Aorta (tissue), 5 donors: ENCODE measurements at regions not wholly inside any gene's neighbourhood (a gene's known extent, or its start where the extent isn't known, plus 50 kb on each side); places are given as distances from the start of the nearest gene placed in this dataset.

ENCODE experiments used
- ATAC-seq: fragments of 200-7000 bp; cut with Tn5 transposase; one replicate; pipeline ENCODE4 v1.9.1; 2022; ENCODE audit warnings: moderate library complexity; ENCODE audit not compliant: low FRiP score
- DNase-seq, 2 donors: peaks; one replicate each; pipeline ENCODE4 v3.0.0-alpha.2; 2020
- H3K27ac ChIP-seq, 2 donors: one replicate each; pipeline ENCODE4 v1.5.1; 2013; ENCODE audit warnings: low read length in 2 of 2, mild to moderate bottlenecking in 2 of 2, moderate library complexity in 2 of 2, control low read depth in 1 of 2, inconsistent platforms in 1 of 2, low read depth in 1 of 2
- H3K27me3 ChIP-seq, 2 donors: one replicate each; pipeline ENCODE4 v1.6.1; 2013; ENCODE audit warnings: control low read depth in 1 of 2, low read length in 1 of 2, mild to moderate bottlenecking in 1 of 2, moderate library complexity in 1 of 2; ENCODE audit not compliant: insufficient read depth in 2 of 2, control insufficient read depth in 1 of 2
- H3K36me3 ChIP-seq, 2 donors: one replicate each; pipeline ENCODE4 v1.6.1; 2013; ENCODE audit warnings: control low read depth in 1 of 2, low read length in 1 of 2, mild to moderate bottlenecking in 1 of 2; ENCODE audit not compliant: insufficient read depth in 2 of 2, control insufficient read depth in 1 of 2
- H3K4me1 ChIP-seq, 2 donors: one replicate each; pipeline ENCODE4 v1.6.1; 2013; ENCODE audit warnings: low read length in 2 of 2, control low read depth in 1 of 2, mild to moderate bottlenecking in 1 of 2, moderate library complexity in 1 of 2; ENCODE audit not compliant: insufficient read depth in 2 of 2, control insufficient read depth in 1 of 2
- H3K4me3 ChIP-seq, 2 donors: one replicate each; pipeline ENCODE4 v1.5.1; 2013; ENCODE audit warnings: low read length in 2 of 2, control low read depth in 1 of 2, mild to moderate bottlenecking in 1 of 2
- H3K9me3 ChIP-seq: one replicate; pipeline ENCODE4 v1.6.1; 2013; ENCODE audit warnings: mild to moderate bottlenecking, low read length; ENCODE audit not compliant: control insufficient read depth
- WGBS, 2 donors: extraction: QIAGEN DNeasy Blood & Tissue Kit; methylation state at CpG; one replicate each; pipeline ENCODE4 v1.1.7; 2013; 5-methylcytosine and 5-hydroxymethylcytosine counted together
- intact Hi-C, 2 donors: fragments of 100-400 bp; cut with DNase I; formaldehyde crosslinking; loops; one replicate each; pipeline versions ENCODE4 v1.14.2 to v1.15.0; 2022
- donor health status: healthy with polysubstance abuse.
- donor health status: Bipolar disorder and iron deficiency.
- donor health status: DM: no; HTN: no; CAD: no.
- donor health status: DM: no; HTN: no; CAD: no.
- donor health status: DM: yes; HTN: yes; CAD: no.

DNA sequence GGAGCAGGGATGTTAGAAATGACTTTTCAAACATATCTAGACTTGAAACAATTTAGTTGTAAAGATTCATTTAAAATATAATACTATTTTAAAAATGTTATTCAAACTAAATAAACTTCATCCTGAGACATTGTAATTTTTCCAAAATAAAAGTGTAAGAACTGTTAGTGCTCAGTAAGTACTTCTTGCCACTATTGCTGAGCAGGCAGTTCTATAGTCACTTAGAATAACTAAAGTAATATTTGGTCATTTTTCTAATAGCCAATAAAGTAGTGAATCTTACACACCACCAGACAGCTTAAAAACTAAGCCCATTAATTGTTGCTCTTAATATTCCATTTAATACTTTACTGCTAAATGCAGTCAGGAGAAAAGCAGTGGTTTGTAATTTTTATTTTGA, 1120.0 kb upstream of the CDH10 start:
- DNase-seq (no peak), ATAC-seq (no peak)
- Histone ChIP-seq H3K4me1 (no peaks in the 10 kb centered on the region), H3K4me3 (no peak overlapping the region), H3K36me3 (no peaks in the 10 kb centered on the region), H3K9me3 (no peaks in the 10 kb centered on the region), H3K27ac (no peak overlapping the region), H3K27me3 (no peaks in the 10 kb centered on the region)
- intact Hi-C loops: no loop called here

DNA sequence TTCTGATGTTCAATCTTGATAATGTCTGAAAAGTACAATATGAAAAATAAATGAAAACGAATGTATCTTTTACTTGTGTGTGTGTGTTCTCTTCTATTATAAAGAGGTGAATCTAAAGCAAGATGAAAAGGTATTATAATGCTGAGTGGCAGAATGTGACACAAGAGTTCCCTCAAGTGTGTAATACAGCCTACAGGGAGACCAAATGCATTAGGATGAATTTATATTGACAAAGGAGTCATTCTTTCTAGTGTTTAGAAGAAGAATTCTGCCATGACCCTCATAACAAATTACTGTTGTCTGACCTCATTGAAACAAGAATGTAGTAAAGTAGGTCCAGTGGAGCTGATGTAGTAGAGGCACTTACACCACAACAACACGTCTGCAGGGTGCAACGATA, 1119.0 kb upstream of the CDH10 start:
- DNase-seq (no peak), ATAC-seq (no peak)
- Histone ChIP-seq H3K4me1 (peaks cover 0 to 2% of the 10 kb centered on the region in 2 donors), H3K36me3 (no peaks in the 10 kb centered on the region), H3K27me3 (no peaks in the 10 kb centered on the region), H3K9me3 (no peaks in the 10 kb centered on the region), H3K27ac (no peak overlapping the region), H3K4me3 (no peak overlapping the region)
- WGBS, 2 donors: 27 to 43% methylated on average over 3 of the region's 3 CpGs
- intact Hi-C loops: no loop called here

DNA sequence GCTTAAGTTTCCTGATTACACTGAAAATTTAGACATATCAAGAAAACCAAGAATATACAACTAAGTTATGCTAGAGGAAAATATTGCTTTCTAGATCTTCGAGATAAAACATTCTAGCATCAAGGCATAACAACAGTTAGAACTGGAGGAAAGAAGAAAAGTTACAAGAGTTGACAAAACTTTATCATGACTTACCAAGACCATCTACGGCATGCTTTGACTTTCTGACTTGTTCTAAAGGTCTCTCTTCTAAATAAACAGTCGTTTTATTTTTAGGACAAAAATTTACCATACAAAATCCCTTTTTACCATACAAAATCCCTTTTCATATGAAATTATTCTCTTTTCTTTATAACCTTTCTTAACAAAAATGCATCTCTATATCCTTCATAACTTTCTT, 1110.1 kb upstream of the CDH10 start:
- Histone ChIP-seq H3K27me3 (no peaks in the 10 kb centered on the region), H3K9me3 (no peaks in the 10 kb centered on the region), H3K27ac (no peak overlapping the region), H3K4me3 (no peak overlapping the region), H3K4me1 (peaks cover 0 to 3% of the 10 kb centered on the region in 2 donors), H3K36me3 (no peaks in the 10 kb centered on the region)
- no peak for ATAC-seq
- intact Hi-C loops: no loop called here
- 35 to 41% methylated on average over 3 of the region's 3 CpGs for WGBS, 2 donors
- DNase-seq: no peak

DNA sequence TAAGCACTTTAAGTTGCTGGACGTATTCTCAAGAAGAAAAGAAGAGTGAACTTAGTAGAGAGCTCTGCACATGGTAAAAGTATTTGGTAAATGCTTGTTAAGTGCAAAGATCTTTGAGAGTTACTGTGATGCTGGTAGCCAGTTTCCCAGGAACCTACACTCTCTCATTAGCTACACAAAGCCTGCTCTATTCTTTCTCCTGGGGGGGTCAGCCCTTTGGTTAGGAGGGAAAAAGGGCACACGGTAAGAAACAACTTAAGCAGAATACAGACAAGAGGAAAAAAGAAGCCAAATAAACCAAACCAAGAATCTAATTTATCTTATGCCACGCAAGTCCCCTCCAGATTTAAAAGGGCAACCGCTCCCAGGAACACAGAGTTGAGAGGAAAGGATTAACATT, 1100.1 kb upstream of the CDH10 start:
- WGBS, 2 donors: 43 to 46% methylated on average over 4 of the region's 4 CpGs
- no peaks in the 10 kb centered on the region for H3K9me3 ChIP-seq
- H3K4me3 ChIP-seq: no peak overlapping the region
- no peak for DNase-seq
- ATAC-seq: no peak
- intact Hi-C loops: no loop called here
- H3K36me3 ChIP-seq: no peaks in the 10 kb centered on the region
- no peaks in the 10 kb centered on the region for H3K4me1 ChIP-seq
- no peaks in the 10 kb centered on the region for H3K27me3 ChIP-seq
- no peak overlapping the region for H3K27ac ChIP-seq

DNA sequence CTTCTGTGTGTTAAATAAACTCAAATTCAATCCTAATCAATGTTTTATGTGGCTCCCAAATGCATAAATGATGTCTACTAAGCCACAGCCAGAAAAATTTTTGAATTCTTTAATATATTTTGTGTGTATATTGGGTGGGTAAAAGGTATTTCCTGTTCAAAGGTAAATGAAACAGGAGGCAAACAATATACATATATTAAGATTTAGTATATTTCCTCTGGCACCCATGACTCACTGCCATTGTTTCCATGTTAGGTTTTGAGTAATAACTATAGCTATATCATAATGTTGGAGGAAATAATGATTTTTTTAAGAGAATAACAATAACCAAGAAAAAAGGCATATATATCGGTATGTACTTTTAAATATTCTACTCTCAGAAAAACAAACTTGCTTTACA, 1071.9 kb upstream of the CDH10 start:
- no peak overlapping the region for H3K27ac ChIP-seq
- H3K4me1 ChIP-seq: no peaks in the 10 kb centered on the region
- H3K36me3 ChIP-seq: no peaks in the 10 kb centered on the region
- intact Hi-C loops: no loop called here
- no peaks in the 10 kb centered on the region for H3K27me3 ChIP-seq
- WGBS, 2 donors: 89 to 92% methylated on average over 1 of the region's 1 CpG
- ATAC-seq (no peak), DNase-seq (no peak)
- H3K9me3 ChIP-seq: no peaks in the 10 kb centered on the region
- H3K4me3 ChIP-seq: no peak overlapping the region

DNA sequence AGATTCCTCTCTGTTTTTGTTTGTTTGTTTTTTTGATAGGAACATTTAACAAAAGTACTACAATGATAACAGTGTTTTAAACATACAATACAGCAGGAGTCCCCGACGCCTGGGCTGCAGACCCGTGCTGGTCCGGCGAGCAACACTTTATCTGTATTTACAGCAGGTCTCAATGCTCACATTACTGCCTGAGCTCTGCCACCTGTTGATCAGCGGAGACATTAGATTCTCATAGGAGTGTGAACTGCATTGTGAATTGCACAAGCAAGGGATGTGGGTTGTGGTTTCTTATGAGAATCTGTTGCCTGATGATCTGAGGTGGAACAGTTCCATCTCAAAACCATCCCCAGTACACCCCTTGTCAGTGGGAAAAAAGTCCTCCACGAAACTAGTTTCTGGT, 1068.5 kb upstream of the CDH10 start:
- ATAC-seq: no peak
- H3K27me3 ChIP-seq: no peaks in the 10 kb centered on the region
- no peak overlapping the region for H3K4me3 ChIP-seq
- 24 to 33% methylated on average over 7 of the region's 7 CpGs for WGBS, 2 donors
- no peak for DNase-seq
- intact Hi-C loops: no loop called here
- H3K4me1 ChIP-seq: no peaks in the 10 kb centered on the region
- H3K27ac ChIP-seq: no peak overlapping the region
- no peaks in the 10 kb centered on the region for H3K36me3 ChIP-seq
- H3K9me3 ChIP-seq: no peaks in the 10 kb centered on the region

DNA sequence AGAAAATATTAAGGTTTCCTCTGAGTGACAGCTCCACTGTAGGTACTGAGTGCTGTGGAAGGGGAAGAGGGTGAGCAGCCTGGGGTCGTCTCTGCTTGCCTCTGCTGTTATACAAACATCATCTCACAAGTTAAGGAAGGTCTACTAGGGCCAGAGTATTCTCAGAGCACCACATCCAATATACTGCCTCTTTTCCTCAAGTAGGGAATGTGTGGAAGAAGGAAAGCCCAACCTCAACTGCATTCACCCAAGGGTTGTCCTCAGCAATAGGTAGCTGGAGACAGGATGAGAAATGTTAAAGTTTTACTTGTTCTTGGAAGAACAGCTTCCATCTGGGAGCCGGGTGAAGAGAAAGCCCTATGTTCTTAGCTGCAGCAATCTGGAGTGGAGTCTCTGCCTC, 1062.3 kb upstream of the CDH10 start:
- ATAC-seq (no peak), DNase-seq (no peak)
- Histone ChIP-seq H3K27me3 (no peaks in the 10 kb centered on the region), H3K36me3 (no peaks in the 10 kb centered on the region), H3K4me1 (no peaks in the 10 kb centered on the region), H3K4me3 (no peak overlapping the region), H3K9me3 (no peaks in the 10 kb centered on the region), H3K27ac (no peak overlapping the region)
- intact Hi-C loops: no loop called here
- 22 to 23% methylated on average over 2 of the region's 2 CpGs for WGBS, 2 donors

DNA sequence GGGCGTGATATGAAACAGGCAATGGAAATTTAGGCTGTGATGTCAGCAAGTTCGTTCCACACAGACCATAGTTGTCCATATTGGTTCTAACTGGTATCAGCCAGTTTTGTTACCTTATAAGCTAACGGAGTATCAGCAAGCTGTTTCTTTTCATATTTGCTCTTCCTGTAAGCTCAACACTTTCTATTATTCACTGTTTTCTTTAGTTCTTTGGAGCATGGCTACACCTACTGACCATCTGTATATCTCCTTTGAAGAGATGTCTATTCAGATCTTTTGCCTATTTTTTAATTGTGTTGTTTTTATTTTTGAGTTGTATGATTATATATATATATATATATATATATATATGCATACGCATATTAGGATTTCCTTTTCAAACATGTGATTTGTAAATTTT, 1057.2 kb upstream of the CDH10 start:
- no peak overlapping the region for H3K27ac ChIP-seq
- no peak overlapping the region for H3K4me3 ChIP-seq
- H3K36me3 ChIP-seq: no peaks in the 10 kb centered on the region
- ATAC-seq (no peak), DNase-seq (no peak)
- H3K9me3 ChIP-seq: no peaks in the 10 kb centered on the region
- H3K27me3 ChIP-seq: no peaks in the 10 kb centered on the region
- H3K4me1 ChIP-seq: no peaks in the 10 kb centered on the region
- intact Hi-C loops: no loop called here
- 82 to 83% methylated on average over 4 of the region's 4 CpGs for WGBS, 2 donors

DNA sequence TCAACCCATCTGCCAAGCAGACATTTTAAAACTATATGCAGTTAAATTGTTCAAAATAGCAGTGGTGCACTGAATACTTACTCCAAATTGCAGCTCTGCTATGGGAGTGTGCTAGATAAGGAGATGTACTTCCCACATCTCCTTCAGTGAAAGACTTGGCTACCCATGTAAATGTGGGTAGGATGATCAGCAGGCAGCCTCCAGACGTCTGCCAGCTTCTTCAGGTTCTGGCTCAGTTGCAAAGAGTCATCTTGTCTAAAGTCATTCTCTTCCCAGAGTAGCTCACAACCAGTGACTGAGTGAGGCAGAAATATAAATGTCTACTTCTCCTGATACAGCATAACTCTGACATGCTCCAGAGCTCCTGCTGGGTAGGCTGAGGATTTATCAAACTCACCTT, 1050.0 kb upstream of the CDH10 start:
- intact Hi-C loops: no loop called here
- no peaks in the 10 kb centered on the region for H3K36me3 ChIP-seq
- no peak overlapping the region for H3K27ac ChIP-seq
- H3K9me3 ChIP-seq: no peaks in the 10 kb centered on the region
- WGBS, 2 donors: 14 to 21% methylated on average over 1 of the region's 1 CpG
- no peaks in the 10 kb centered on the region for H3K4me1 ChIP-seq
- no peaks in the 10 kb centered on the region for H3K27me3 ChIP-seq
- H3K4me3 ChIP-seq: no peak overlapping the region
- DNase-seq (no peak), ATAC-seq (no peak)

DNA sequence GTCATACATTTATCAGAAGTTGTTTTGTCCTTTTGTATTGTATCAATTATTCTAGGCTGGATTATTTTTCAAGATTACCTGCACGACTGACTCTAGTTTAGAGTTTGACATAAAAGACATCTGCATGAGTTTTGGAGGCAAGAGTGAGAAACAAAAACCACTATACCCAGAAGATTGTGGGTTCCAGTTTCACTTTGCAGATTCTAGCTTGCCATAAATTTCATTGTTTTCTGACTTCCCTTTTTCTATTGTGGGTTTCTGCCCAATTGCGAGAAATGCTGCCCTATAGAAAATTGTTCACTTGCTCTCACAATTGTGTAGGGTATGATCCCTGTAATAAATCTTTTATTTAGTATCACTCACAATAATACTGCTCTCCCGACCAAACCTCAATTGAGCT, 1043.4 kb upstream of the CDH10 start:
- intact Hi-C loops: no loop called here
- Histone ChIP-seq H3K4me3 (no peak overlapping the region), H3K27ac (no peak overlapping the region), H3K27me3 (no peaks in the 10 kb centered on the region), H3K4me1 (no peaks in the 10 kb centered on the region), H3K36me3 (no peaks in the 10 kb centered on the region), H3K9me3 (no peaks in the 10 kb centered on the region)
- ATAC-seq: no peak
- DNase-seq: no peak
- 73% methylated on average over 3 of the region's 3 CpGs for WGBS, 2 donors
